H1 (cell line): ENCODE measurements at regions not wholly inside any gene's neighbourhood (a gene's known extent, or its start where the extent isn't known, plus 50 kb on each side); places are given as distances from the start of the nearest gene placed in this dataset.

Experiments
- CTCF ChIA-PET: fragments of 300-600 bp; sonication (Branson Sonifier 250); formaldehyde crosslinking; loops from one replicate; lab custom pipeline; 2021; ENCODE audit not compliant: partially characterized antibody; lab: Charles Lee
- POLR2A ChIA-PET: fragments of 300-600 bp; sonication (Branson Sonifier 250); formaldehyde crosslinking; loops from one replicate; lab custom pipeline; 2021; ENCODE audit warnings: inconsistent platforms; ENCODE audit not compliant: partially characterized antibody; lab: Charles Lee
- DNase-seq, 2 experiments: peaks; one replicate each; pipeline versions ENCODE4 v3.0.0 to v3.0.0-alpha.2; 2010 to 2022; ENCODE audit warnings: low spot score in 2 of 2, low read depth in 1 of 2, mixed read lengths in 1 of 2
- FAIRE-seq: peaks from 2 replicates; lab custom pipeline; 2011; peaks lifted over from hg19 to GRCh38; lab: Jason Lieb, UNC
- H2AFZ ChIP-seq: 2 replicates; pipeline ENCODE4 v1.8.1; 2012; ENCODE audit warnings: low read length, inconsistent platforms
- H2AK5ac ChIP-seq: 2 replicates; pipeline ENCODE4 v1.6.1; 2013; ENCODE audit warnings: low read depth, low read length
- H2BK120ac ChIP-seq: replicated peaks from 2 replicates; pipeline ENCODE3; 2013; ENCODE audit warnings: low read depth, low read length, inconsistent platforms
- H2BK12ac ChIP-seq: 2 replicates; pipeline ENCODE4 v1.6.1; 2013; ENCODE audit warnings: low read depth, low read length
- H2BK15ac ChIP-seq: 2 replicates; pipeline ENCODE4 v1.6.1; 2013; ENCODE audit warnings: low read length
- H2BK20ac ChIP-seq: 2 replicates; pipeline ENCODE4 v1.6.1; 2013; ENCODE audit warnings: low read length
- H2BK5ac ChIP-seq: 2 replicates; pipeline ENCODE4 v1.6.1; 2013; ENCODE audit warnings: low read depth, low read length
- H3K14ac ChIP-seq: 2 replicates; pipeline ENCODE4 v1.6.1; 2013; ENCODE audit warnings: inconsistent platforms; ENCODE audit not compliant: insufficient read length
- H3K18ac ChIP-seq: 2 replicates; pipeline ENCODE4 v1.6.1; 2013; ENCODE audit warnings: low read length; ENCODE audit errors: extremely low read depth
- H3K23ac ChIP-seq: 2 replicates; pipeline ENCODE4 v1.6.1; 2013; ENCODE audit warnings: inconsistent platforms; ENCODE audit not compliant: insufficient read length
- H3K23me2 ChIP-seq: 2 replicates; pipeline ENCODE4 v1.6.1; 2013; ENCODE audit warnings: low read depth, low read length
- H3K27ac ChIP-seq: 2 replicates; pipeline ENCODE4 v1.6.1; 2011; ENCODE audit warnings: low read depth, low read length, inconsistent platforms
- H3K27me3 ChIP-seq, 4 experiments: replicated peaks in 1 of 4; 1 replicate in 1 of 4; 2 replicates in 3 of 4; pipeline versions ENCODE4 v1.6.1 to v1.8.1; 2011 to 2013; ENCODE audit warnings: low read length in 3 of 4, mild to moderate bottlenecking in 3 of 4, inconsistent platforms in 2 of 4, mixed read lengths in 2 of 4, moderate library complexity in 1 of 4; ENCODE audit not compliant: control insufficient read depth in 3 of 4, insufficient read depth in 3 of 4; ENCODE audit errors: extremely low read depth in 1 of 4
- H3K36me3 ChIP-seq, 4 experiments: 2 replicates each; pipeline versions ENCODE4 v1.6.1 to v1.8.1; 2011 to 2013; ENCODE audit warnings: mild to moderate bottlenecking in 4 of 4, low read length in 3 of 4, moderate library complexity in 2 of 4, control low read depth in 1 of 4, inconsistent platforms in 1 of 4; ENCODE audit not compliant: insufficient read depth in 4 of 4, control insufficient read depth in 2 of 4
- H3K4ac ChIP-seq: replicated peaks from 2 replicates; pipeline ENCODE3; 2013; ENCODE audit warnings: low read length, low read depth, mixed read lengths, inconsistent platforms; ENCODE audit not compliant: insufficient read length
- H3K4me1 ChIP-seq, 4 experiments: replicated peaks in 1 of 4; 1 replicate in 1 of 4; 2 replicates in 3 of 4; pipeline versions ENCODE4 v1.6.1 to v1.8.1; 2011 to 2013; ENCODE audit warnings: low read length in 3 of 4, inconsistent platforms in 2 of 4, mixed read lengths in 1 of 4; ENCODE audit not compliant: insufficient read depth in 4 of 4, control insufficient read depth in 3 of 4
- H3K4me2 ChIP-seq, 2 experiments: 2 replicates each; pipeline versions ENCODE4 v1.6.1 to v1.8.1; 2011 to 2013; ENCODE audit warnings: low read depth in 2 of 2, low read length in 2 of 2, control low read depth in 1 of 2, inconsistent platforms in 1 of 2, mild to moderate bottlenecking in 1 of 2; ENCODE audit not compliant: insufficient read depth in 1 of 2
- H3K4me3 ChIP-seq, 4 experiments: fragments of 200-600, 300-600 bp in 1 of 4; sonication (generic), shearing (Covaris generic), sonication (Bioruptor Twin) in 1 of 4; 2 replicates each; pipeline versions ENCODE4 v1.5.1 to v1.8.1; 2011 to 2016; ENCODE audit warnings: low read length in 4 of 4, low read depth in 3 of 4, control low read depth in 2 of 4, inconsistent platforms in 2 of 4, mild to moderate bottlenecking in 2 of 4, mixed read lengths in 1 of 4, moderate library complexity in 1 of 4; ENCODE audit not compliant: insufficient read depth in 2 of 4; ENCODE audit errors: extremely low read depth in 1 of 4
- H3K56ac ChIP-seq: replicated peaks from 2 replicates; pipeline ENCODE3; 2013; ENCODE audit warnings: low read depth, mild to moderate bottlenecking, mixed read lengths, low read length, inconsistent platforms; ENCODE audit not compliant: insufficient read length
- H3K79me1 ChIP-seq: 2 replicates; pipeline ENCODE4 v1.6.1; 2013; ENCODE audit warnings: low read depth, low read length, control low read depth
- H3K79me2 ChIP-seq, 2 experiments: 2 replicates each; pipeline versions ENCODE4 v1.6.1 to v1.8.1; 2012 to 2013; ENCODE audit warnings: low read length in 2 of 2, mild to moderate bottlenecking in 2 of 2, inconsistent platforms in 1 of 2; ENCODE audit not compliant: insufficient read depth in 2 of 2, control insufficient read depth in 1 of 2
- H3K9ac ChIP-seq, 4 experiments: replicated peaks in 1 of 4; 1 replicate in 1 of 4; 2 replicates in 3 of 4; pipeline versions ENCODE4 v1.6.1 to v1.8.1; 2011 to 2013; ENCODE audit warnings: low read depth in 3 of 4, low read length in 3 of 4, control low read depth in 2 of 4, mild to moderate bottlenecking in 2 of 4, moderate library complexity in 2 of 4, inconsistent platforms in 1 of 4; ENCODE audit errors: extremely low read depth in 1 of 4
- H3K9me3 ChIP-seq, 2 experiments: 2 replicates each; pipeline versions ENCODE4 v1.6.1 to v1.8.1; 2012 to 2013; ENCODE audit warnings: mild to moderate bottlenecking in 2 of 2, moderate library complexity in 2 of 2, control low read depth in 1 of 2, inconsistent platforms in 1 of 2, low read depth in 1 of 2, low read length in 1 of 2, mixed read lengths in 1 of 2; ENCODE audit not compliant: insufficient read depth in 2 of 2
- H4K20me1 ChIP-seq, 2 experiments: replicated peaks in 1 of 2; 2 replicates each; pipeline versions ENCODE3 to v1.8.1; 2011 to 2013; ENCODE audit warnings: inconsistent platforms in 2 of 2, low read length in 2 of 2, mild to moderate bottlenecking in 1 of 2; ENCODE audit not compliant: insufficient read depth in 2 of 2, control insufficient read depth in 1 of 2
- H4K5ac ChIP-seq: 2 replicates; pipeline ENCODE4 v1.6.1; 2013; ENCODE audit warnings: low read length, low read depth, mixed read lengths, inconsistent platforms; ENCODE audit not compliant: insufficient read length
- H4K8ac ChIP-seq: 2 replicates; pipeline ENCODE4 v1.8.0; 2013; ENCODE audit warnings: mild to moderate bottlenecking, moderate library complexity, low read length, inconsistent platforms; ENCODE audit not compliant: insufficient read depth; ENCODE audit errors: extremely low read depth
- H4K91ac ChIP-seq: replicated peaks from 2 replicates; pipeline ENCODE3; 2013; ENCODE audit warnings: low read length, mixed read lengths, inconsistent platforms; ENCODE audit not compliant: insufficient read length
- CTCF ChIP-seq, 3 experiments: IDR thresholded peaks; 1 replicate in 2 of 3; 2 replicates in 1 of 3; pipeline versions ENCODE4 v1.5.1 to v1.6.1; 2011; ENCODE audit warnings: low read length in 3 of 3, mild to moderate bottlenecking in 3 of 3, inconsistent platforms in 2 of 3, low read depth in 1 of 3, moderate library complexity in 1 of 3; ENCODE audit not compliant: insufficient read depth in 1 of 3; ENCODE audit errors: control extremely low read depth in 1 of 3
- SAP30 ChIP-seq: fragments of 300-600 bp; sonication (generic); IDR thresholded peaks from 2 replicates; pipeline ENCODE4 v1.7.1; 2012; ENCODE audit warnings: low read length, moderate library complexity, mild to moderate bottlenecking, inconsistent platforms; ENCODE audit not compliant: insufficient read depth, insufficient replicate concordance
- SIX5 ChIP-seq: IDR thresholded peaks from 2 replicates; pipeline ENCODE4 v1.6.1; 2011; ENCODE audit warnings: mild to moderate bottlenecking, low read depth, low read length
- SP1 ChIP-seq: IDR thresholded peaks from 2 replicates; pipeline ENCODE4 v1.6.1; 2011; ENCODE audit warnings: low read depth, low read length
- TAF7 ChIP-seq: optimal IDR thresholded peaks from 2 replicates; pipeline ENCODE3; 2011; ENCODE audit warnings: low read depth, mild to moderate bottlenecking, inconsistent platforms, low read length, moderate library complexity, borderline replicate concordance
- TBP ChIP-seq: IDR thresholded peaks from 2 replicates; pipeline ENCODE4 v1.6.1; 2011; ENCODE audit warnings: low read depth, low read length, improper control_type of control experiment
- WGBS, 2 experiments: shearing (Covaris generic) in 1 of 2; methylation state at CpG; one replicate each; pipeline versions ENCODE4 v1.1.6 to v1.1.7; 2013 to 2015; ENCODE audit warnings: low lambda C conversion rate in 2 of 2, mixed read lengths in 2 of 2, inconsistent platforms in 1 of 2, low coverage in 1 of 2, missing lambda C conversion rate in 1 of 2; ENCODE audit not compliant: insufficient replicate concordance in 2 of 2, insufficient coverage in 1 of 2, insufficient read length in 1 of 2; ENCODE audit errors: extremely low coverage in 1 of 2, missing lambda C conversion rate in 1 of 2; 5-methylcytosine and 5-hydroxymethylcytosine counted together

- Histone ChIP-seq H3K79me1 (no peaks in the 10 kb centered on the region), H2AK5ac (no peak overlapping the region), H2BK5ac (no peak overlapping the region), H3K23ac (no peak overlapping the region), H2BK120ac (no peak overlapping the region), H4K8ac (no peak overlapping the region), H3K79me2 (no peaks in the 10 kb centered on the region), H3K36me3 (no peaks in the 10 kb centered on the region), H3K9ac (no peak overlapping the region), H3K56ac (no peak overlapping the region), H3K4ac (no peak overlapping the region), H4K91ac (no peak overlapping the region), H3K18ac (no peak overlapping the region), H4K20me1 (no peaks in the 10 kb centered on the region), H3K4me1 (no peaks in the 10 kb centered on the region), H3K4me2 (no peak overlapping the region), H3K27ac (no peak overlapping the region), H3K14ac (no peak overlapping the region), H3K23me2 (no peaks in the 10 kb centered on the region), H2BK12ac (no peak overlapping the region), H2BK20ac (no peak overlapping the region), H3K4me3 (no peak overlapping the region), H2AFZ (no peak overlapping the region), H2BK15ac (no peak overlapping the region), H4K5ac (no peak overlapping the region), H3K27me3 (no peaks in the 10 kb centered on the region), H3K9me3 (no peaks in the 10 kb centered on the region)
- FAIRE-seq (no peak), DNase-seq (no peak)
- WGBS, 2 experiments: 80% methylated on average over 1 of the region's 1 CpG; no CpG with 5 or more reads in 1 of the 2 experiments
- POLR2A ChIA-PET: no interaction called here
- CTCF ChIA-PET: interaction anchor here (0.9 kb wide), 1 partner anchor 13 kb away, joined by 3 read pairs; no protein-coding TSS in a partner anchor
- TF ChIP-seq SIX5: no peak
- no peak for TF ChIP-seq SAP30
- TF ChIP-seq TBP: no peak
- no peak for TF ChIP-seq TAF7
- no peak for TF ChIP-seq SP1
- no peak for TF ChIP-seq CTCF (IDR thresholded peaks at IDR 0.05; ENCODE audit: control extremely low read depth in 1 of 3, insufficient read depth in 1 of 3, low read depth in 1 of 3, low read length in 3 of 3)
These were observed 566.3 kb downstream of the MAT2B start for GRCh38 chr5:164071671-164072070.
